ENCODE measurements at regions not wholly inside any gene's neighbourhood (a gene's known extent, or its start where the extent isn't known, plus 50 kb on each side); places are given as distances from the start of the nearest gene placed in this dataset.

DNA sequence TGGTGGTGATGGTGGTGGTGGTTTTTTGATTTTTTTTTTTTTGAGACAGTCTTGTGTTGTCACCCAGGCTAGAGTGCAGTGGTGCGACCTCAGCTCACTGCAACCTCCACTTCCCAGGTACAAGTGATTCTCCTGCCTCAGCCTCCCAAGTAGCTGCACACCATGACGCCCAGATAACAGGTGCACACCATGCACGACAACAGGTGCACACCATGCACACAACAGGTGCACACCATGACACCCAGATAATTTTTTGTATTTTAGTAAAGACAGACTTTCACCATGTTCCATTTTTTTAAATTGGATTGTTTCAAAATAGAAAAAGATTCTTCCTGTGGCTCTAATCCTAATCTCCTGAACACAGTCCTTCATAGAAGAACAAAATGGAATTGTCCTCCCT lies 257.9 kb downstream of the ALDH8A1 start:
- no peak for DNase-seq (ENCODE audit: low read depth, low spot score)
- no TSS peak for BruUV-seq (replicated peaks)
- Histone ChIP-seq H3K9ac (replicated peaks; ENCODE audit: extremely low read depth, insufficient read depth, low read length) (no peak overlapping the region), H3K27me3 (ENCODE audit: control insufficient read depth in 2 of 2, insufficient read depth in 2 of 2, low read length in 2 of 2) (no peaks in the 10 kb centered on the region), H2AFZ (ENCODE audit: low read depth, low read length) (no peak overlapping the region), H3K9me1 (replicated peaks; ENCODE audit: control insufficient read depth, extremely low read depth, insufficient read depth, low read length) (no peaks in the 10 kb centered on the region), H3K4me2 (ENCODE audit: insufficient read depth, low read length) (no peak overlapping the region), H3K9me3 (replicated peaks; ENCODE audit: control insufficient read depth, insufficient read depth, low read length) (no peaks in the 10 kb centered on the region), H3K4me1 (ENCODE audit: control insufficient read depth, extremely low read depth, insufficient read depth, low read length) (no peaks in the 10 kb centered on the region), H3K79me2 (ENCODE audit: control insufficient read depth, insufficient read depth, low read length) (no peaks in the 10 kb centered on the region), H3K4me3 (replicated peaks in 1 of 3; ENCODE audit: insufficient read depth in 1 of 3, low read depth in 1 of 3, low read length in 3 of 3) (no peak overlapping the region), H4K20me1 (replicated peaks; ENCODE audit: control insufficient read depth, extremely low read depth, insufficient read depth, low read length) (no peaks in the 10 kb centered on the region), H3K36me3 (ENCODE audit: control insufficient read depth in 2 of 2, extremely low read depth in 1 of 2, insufficient read depth in 2 of 2, low read length in 2 of 2) (no peaks in the 10 kb centered on the region), H3K27ac (ENCODE audit: insufficient read depth, low read depth, low read length) (no peak overlapping the region)
- TF ChIP-seq, protein P1, sequence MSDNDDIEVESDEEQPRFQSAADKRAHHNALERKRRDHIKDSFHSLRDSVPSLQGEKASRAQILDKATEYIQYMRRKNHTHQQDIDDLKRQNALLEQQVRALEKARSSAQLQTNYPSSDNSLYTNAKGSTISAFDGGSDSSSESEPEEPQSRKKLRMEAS (IDR thresholded peaks at IDR 0.05; ENCODE audit: insufficient read depth, insufficient read length) = no peak
- TF ChIP-seq POLR2A (IDR thresholded peaks at IDR 0.05; ENCODE audit: low read depth, low read length) = no peak
- TF ChIP-seq MYC (IDR thresholded peaks at IDR 0.05; ENCODE audit: low read depth, low read length) = no peak
- TF ChIP-seq EZH2 (IDR thresholded peaks at IDR 0.05; ENCODE audit: borderline replicate concordance, low read depth, low read length, severe bottlenecking) = no peak
- dilution Hi-C loops (cut with MboI; ENCODE audit: extremely low pct_ligation_motif_present, low sequenced_read_pairs) (no loop called here), intact Hi-C loops (cut with micrococcal nuclease) (no loop called here)
- CTCF ChIA-PET = no interaction called here
- POLR2A ChIA-PET = no interaction called here
- FAIRE-seq = no peak

DNA sequence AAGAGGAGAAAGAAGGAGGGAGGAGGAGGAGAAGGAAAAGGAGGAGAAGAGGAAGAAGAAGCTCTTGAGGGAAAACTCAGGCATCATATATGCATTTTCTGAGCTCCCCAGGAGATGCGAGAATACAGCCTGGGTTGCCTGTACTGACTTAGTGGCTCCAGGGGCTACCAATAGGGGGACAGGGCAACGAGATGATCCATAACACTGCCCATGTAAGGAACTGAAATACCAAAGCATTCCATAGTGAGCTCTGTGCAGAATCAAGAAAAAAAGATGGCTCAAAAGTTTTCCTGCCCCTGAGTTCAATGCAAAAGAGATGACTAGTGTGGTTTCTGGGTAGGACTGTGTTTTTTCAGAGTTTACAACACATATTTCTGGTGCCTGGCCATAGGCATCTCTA lies 258.7 kb downstream of the ALDH8A1 start:
- Histone ChIP-seq H3K4me1 (ENCODE audit: control insufficient read depth, extremely low read depth, insufficient read depth, low read length) (no peaks in the 10 kb centered on the region), H3K79me2 (ENCODE audit: control insufficient read depth, insufficient read depth, low read length) (no peaks in the 10 kb centered on the region), H3K9me3 (replicated peaks; ENCODE audit: control insufficient read depth, insufficient read depth, low read length) (no peaks in the 10 kb centered on the region), H3K9me1 (replicated peaks; ENCODE audit: control insufficient read depth, extremely low read depth, insufficient read depth, low read length) (no peaks in the 10 kb centered on the region), H3K27ac (ENCODE audit: insufficient read depth, low read depth, low read length) (no peak overlapping the region), H2AFZ (ENCODE audit: low read depth, low read length) (no peak overlapping the region), H3K4me3 (replicated peaks in 1 of 3; ENCODE audit: insufficient read depth in 1 of 3, low read depth in 1 of 3, low read length in 3 of 3) (no peak overlapping the region), H3K36me3 (ENCODE audit: control insufficient read depth in 2 of 2, extremely low read depth in 1 of 2, insufficient read depth in 2 of 2, low read length in 2 of 2) (no peaks in the 10 kb centered on the region), H4K20me1 (replicated peaks; ENCODE audit: control insufficient read depth, extremely low read depth, insufficient read depth, low read length) (no peaks in the 10 kb centered on the region), H3K4me2 (ENCODE audit: insufficient read depth, low read length) (no peak overlapping the region), H3K9ac (replicated peaks; ENCODE audit: extremely low read depth, insufficient read depth, low read length) (no peak overlapping the region), H3K27me3 (ENCODE audit: control insufficient read depth in 2 of 2, insufficient read depth in 2 of 2, low read length in 2 of 2) (no peaks in the 10 kb centered on the region)
- no peak for DNase-seq (ENCODE audit: low read depth, low spot score)
- BruUV-seq (replicated peaks) = no TSS peak
- ChIA-PET POLR2A (no interaction called here), CTCF (no interaction called here)
- dilution Hi-C loops (cut with MboI; ENCODE audit: extremely low pct_ligation_motif_present, low sequenced_read_pairs) = no loop called here
- TF ChIP-seq, protein P2, sequence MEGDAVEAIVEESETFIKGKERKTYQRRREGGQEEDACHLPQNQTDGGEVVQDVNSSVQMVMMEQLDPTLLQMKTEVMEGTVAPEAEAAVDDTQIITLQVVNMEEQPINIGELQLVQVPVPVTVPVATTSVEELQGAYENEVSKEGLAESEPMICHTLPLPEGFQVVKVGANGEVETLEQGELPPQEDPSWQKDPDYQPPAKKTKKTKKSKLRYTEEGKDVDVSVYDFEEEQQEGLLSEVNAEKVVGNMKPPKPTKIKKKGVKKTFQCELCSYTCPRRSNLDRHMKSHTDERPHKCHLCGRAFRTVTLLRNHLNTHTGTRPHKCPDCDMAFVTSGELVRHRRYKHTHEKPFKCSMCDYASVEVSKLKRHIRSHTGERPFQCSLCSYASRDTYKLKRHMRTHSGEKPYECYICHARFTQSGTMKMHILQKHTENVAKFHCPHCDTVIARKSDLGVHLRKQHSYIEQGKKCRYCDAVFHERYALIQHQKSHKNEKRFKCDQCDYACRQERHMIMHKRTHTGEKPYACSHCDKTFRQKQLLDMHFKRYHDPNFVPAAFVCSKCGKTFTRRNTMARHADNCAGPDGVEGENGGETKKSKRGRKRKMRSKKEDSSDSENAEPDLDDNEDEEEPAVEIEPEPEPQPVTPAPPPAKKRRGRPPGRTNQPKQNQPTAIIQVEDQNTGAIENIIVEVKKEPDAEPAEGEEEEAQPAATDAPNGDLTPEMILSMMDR (IDR thresholded peaks at IDR 0.05; ENCODE audit: extremely low read depth in 1 of 2, insufficient read depth in 1 of 2, low read depth in 1 of 2, low read length in 2 of 2) = no peak
- TF ChIP-seq, protein P1 (IDR thresholded peaks at IDR 0.05; ENCODE audit: insufficient read depth, insufficient read length) = no peak
- no peak for TF ChIP-seq POLR2A (IDR thresholded peaks at IDR 0.05; ENCODE audit: low read depth, low read length)
- no peak for TF ChIP-seq MYC (IDR thresholded peaks at IDR 0.05; ENCODE audit: low read depth, low read length)
- no peak for TF ChIP-seq EZH2 (IDR thresholded peaks at IDR 0.05; ENCODE audit: borderline replicate concordance, low read depth, low read length, severe bottlenecking)
- TF ChIP-seq GATA2 (IDR thresholded peaks at IDR 0.05; ENCODE audit: insufficient read depth, insufficient read length, low read depth, low read length) = no peak
- TF ChIP-seq JUN (IDR thresholded peaks at IDR 0.05; ENCODE audit: borderline replicate concordance, insufficient read depth, insufficient read length, low read depth) = no peak
- TF ChIP-seq POLR2AphosphoS5 (IDR thresholded peaks at IDR 0.05; ENCODE audit: insufficient read depth, low read depth, low read length) = no peak
- TF ChIP-seq FOS (IDR thresholded peaks at IDR 0.05; ENCODE audit: borderline replicate concordance, insufficient read depth, low read length) = no peak
- intact Hi-C loops (cut with micrococcal nuclease) = no loop called here
- FAIRE-seq = no peak

Measured in endothelial cell of umbilical vein (primary cell).